LoVo (cell line): ENCODE measurements at regions not wholly inside any gene's neighbourhood (a gene's known extent, or its start where the extent isn't known, plus 50 kb on each side); places are given as distances from the start of the nearest gene placed in this dataset.

Source experiments
- DNase-seq: peaks from one replicate; pipeline ENCODE4 v3.0.0-alpha.2; 2016; ENCODE audit warnings: low spot score

GRCh38 chr10:83935339-83935736, 204.0 kb upstream of the GHITM start:
- no peak for DNase-seq

GRCh38 chr10:83935911-83936310, 203.4 kb upstream of the GHITM start:
- no peak for DNase-seq

GRCh38 chr10:83937161-83937560, 202.1 kb upstream of the GHITM start:
- DNase-seq, result no peak

GRCh38 chr10:83937826-83938225, 201.5 kb upstream of the GHITM start:
- no peak for DNase-seq

- DNase-seq, result no peak
These were observed 198.1 kb upstream of the GHITM start for GRCh38 chr10:83941189-83941588.

GRCh38 chr10:83942410-83942809, 196.9 kb upstream of the GHITM start:
- DNase-seq, result no peak

GRCh38 chr10:83943049-83943448, 196.3 kb upstream of the GHITM start:
- no peak for DNase-seq

GRCh38 chr10:83943920-83944319, 195.4 kb upstream of the GHITM start:
- no peak for DNase-seq

- no peak for DNase-seq
These were observed 193.2 kb upstream of the GHITM start for GRCh38 chr10:83945982-83946718.

- DNase-seq, result no peak
These were observed 187.0 kb upstream of the GHITM start for GRCh38 chr10:83952314-83952713.

GRCh38 chr10:83953589-83953988, 185.7 kb upstream of the GHITM start:
- no peak for DNase-seq

- DNase-seq, result no peak
These were observed 185.0 kb upstream of the GHITM start for GRCh38 chr10:83954193-83954799.

- DNase-seq, result no peak
These were observed 183.9 kb upstream of the GHITM start for GRCh38 chr10:83955406-83955805.

- no peak for DNase-seq
These were observed 182.0 kb upstream of the GHITM start for GRCh38 chr10:83957168-83957947.

- DNase-seq, result no peak
These were observed 180.0 kb upstream of the GHITM start for GRCh38 chr10:83959328-83959727.

- no peak for DNase-seq
These were observed 179.2 kb upstream of the GHITM start for GRCh38 chr10:83960125-83960524.

GRCh38 chr10:83961620-83962019, 177.7 kb upstream of the GHITM start:
- DNase-seq, result no peak

- no peak for DNase-seq
These were observed 175.9 kb upstream of the GHITM start for GRCh38 chr10:83963446-83963845.

GRCh38 chr10:83965473-83965872, 173.8 kb upstream of the GHITM start:
- no peak for DNase-seq

- DNase-seq, result no peak
These were observed 171.3 kb upstream of the GHITM start for GRCh38 chr10:83968052-83968451.

- no peak for DNase-seq
These were observed 160.5 kb upstream of the GHITM start for GRCh38 chr10:83978681-83979383.

GRCh38 chr10:83982812-83983211, 156.5 kb upstream of the GHITM start:
- DNase-seq, result no peak
